SK-N-SH (cell line): ENCODE measurements at regions not wholly inside any gene's neighbourhood (a gene's known extent, or its start where the extent isn't known, plus 50 kb on each side); places are given as distances from the start of the nearest gene placed in this dataset.

Experiments
- CTCF ChIA-PET: fragments of 300-600, 350-600 bp; formaldehyde crosslinking; extraction: SDS; loops from one replicate; lab custom pipeline; 2021; lab: Yijun Ruan, JAX
- POLR2A ChIA-PET: fragments of 350-600 bp; sonication (Branson Sonifier 250); formaldehyde crosslinking; extraction: SDS; loops from one replicate; lab custom pipeline; 2020; ENCODE audit warnings: antibody characterized with exemption, inconsistent platforms; lab: Yijun Ruan, JAX
- DNase-seq: peaks from one replicate; pipeline ENCODE4 v3.0.0; 2012
- H2AFZ ChIP-seq: fragments of 200-600 bp; sonication (generic); 2 replicates; pipeline ENCODE4 v1.8.1; 2016; ENCODE audit warnings: antibody characterized with exemption, mild to moderate bottlenecking, low read depth
- H3F3A ChIP-seq: fragments of 200-600 bp; sonication (generic); replicated peaks from 2 replicates; pipeline ENCODE3; 2016; ENCODE audit warnings: antibody characterized with exemption, mild to moderate bottlenecking; ENCODE audit not compliant: insufficient read depth
- H3K27ac ChIP-seq, 2 experiments: fragments of 200-500 bp in 1 of 2; fragments of 200-600 bp in 1 of 2; sonication (Bioruptor generic) in 1 of 2; sonication (generic), shearing (Covaris generic) in 1 of 2; 2 replicates each; pipeline versions ENCODE4 v1.5.1 to v1.6.1; 2014 to 2016; ENCODE audit warnings: low read depth in 2 of 2, inconsistent platforms in 1 of 2, low read length in 1 of 2, mild to moderate bottlenecking in 1 of 2, mixed read lengths in 1 of 2
- H3K27me3 ChIP-seq: fragments of 200-600 bp; sonication (generic), shearing (Covaris generic); 2 replicates; pipeline ENCODE4 v1.6.1; 2016; ENCODE audit warnings: mixed run types; ENCODE audit not compliant: insufficient read depth
- H3K36me3 ChIP-seq, 2 experiments: fragments of 200-500 bp in 1 of 2; fragments of 200-600 bp in 1 of 2; sonication (Bioruptor generic) in 1 of 2; sonication (generic) in 1 of 2; replicated peaks in 1 of 2; 2 replicates each; pipeline versions ENCODE3 to v1.5.1; 2014 to 2016; ENCODE audit warnings: low read length in 1 of 2, mild to moderate bottlenecking in 1 of 2; ENCODE audit not compliant: insufficient read depth in 2 of 2, control insufficient read depth in 1 of 2
- H3K4me1 ChIP-seq, 2 experiments: fragments of 200-500 bp in 1 of 2; fragments of 200-600 bp in 1 of 2; sonication (Bioruptor generic) in 1 of 2; sonication (generic), shearing (Covaris generic) in 1 of 2; 2 replicates each; pipeline versions ENCODE4 v1.5.1 to v1.6.1; 2014 to 2016; ENCODE audit warnings: low read depth in 1 of 2, low read length in 1 of 2, mixed run types in 1 of 2; ENCODE audit not compliant: insufficient read depth in 2 of 2, control insufficient read depth in 1 of 2
- H3K4me2 ChIP-seq: fragments of 200-600 bp; sonication (generic), shearing (Covaris generic); 2 replicates; pipeline ENCODE4 v1.6.1; 2017; ENCODE audit warnings: mixed run types
- H3K4me3 ChIP-seq, 2 experiments: fragments of 200-500 bp in 1 of 2; fragments of 200-600 bp in 1 of 2; sonication (Bioruptor generic) in 1 of 2; sonication (generic), shearing (Covaris generic) in 1 of 2; 2 replicates each; pipeline versions ENCODE4 v1.5.1 to v1.8.1; 2014 to 2016; ENCODE audit warnings: low read depth in 2 of 2, inconsistent platforms in 1 of 2, low read length in 1 of 2, mild to moderate bottlenecking in 1 of 2, mixed read lengths in 1 of 2, moderate library complexity in 1 of 2
- H3K79me2 ChIP-seq: fragments of 200-600 bp; sonication (generic); 2 replicates; pipeline ENCODE4 v1.8.1; 2017; ENCODE audit warnings: mild to moderate bottlenecking; ENCODE audit not compliant: insufficient read depth
- H3K9ac ChIP-seq: fragments of 200-600 bp; sonication (generic); 2 replicates; pipeline ENCODE4 v1.6.1; 2017; ENCODE audit warnings: mixed run types
- H3K9me2 ChIP-seq: fragments of 200-600 bp; sonication (generic); 2 replicates; pipeline ENCODE4 v1.6.1; 2017; ENCODE audit warnings: mixed run types
- H3K9me3 ChIP-seq: fragments of 200-600 bp; sonication (generic); 2 replicates; pipeline ENCODE4 v1.6.1; 2017; ENCODE audit warnings: mixed run types, mild to moderate bottlenecking, moderate library complexity
- H4K20me1 ChIP-seq: fragments of 200-600 bp; sonication (generic); 2 replicates; pipeline ENCODE4 v1.6.1; 2017; ENCODE audit warnings: mild to moderate bottlenecking, mixed run types; ENCODE audit not compliant: insufficient read depth
- CTCF ChIP-seq: fragments of 200-600 bp; sonication (generic); IDR thresholded peaks from 2 replicates; pipeline ENCODE4 v1.6.1; 2017; ENCODE audit warnings: antibody characterized with exemption, mild to moderate bottlenecking, moderate library complexity
- EP300 ChIP-seq, 2 experiments: IDR thresholded peaks; 2 replicates each; pipeline versions ENCODE4 v1.4.0 to v1.6.1; 2012; ENCODE audit warnings: borderline replicate concordance in 1 of 2, low read depth in 1 of 2, low read length in 1 of 2
- FOXJ3 ChIP-seq: sonication (generic); formaldehyde crosslinking; IDR thresholded peaks from 2 replicates; pipeline ENCODE4 v1.5.1; 2020; ENCODE audit warnings: mild to moderate bottlenecking, missing genetic modification reagents
- MAX ChIP-seq: IDR thresholded peaks from 2 replicates; pipeline ENCODE4 v1.4.0; 2012; ENCODE audit warnings: low read depth
- NRF1 ChIP-seq: IDR thresholded peaks from 2 replicates; pipeline ENCODE4 v1.6.1; 2012; ENCODE audit warnings: low read depth, mild to moderate bottlenecking, low read length
- RAD21 ChIP-seq: IDR thresholded peaks from 2 replicates; pipeline ENCODE4 v1.6.1; 2012; ENCODE audit warnings: mild to moderate bottlenecking, low read length
- RXRA ChIP-seq: IDR thresholded peaks from 2 replicates; pipeline ENCODE4 v1.4.0; 2012; ENCODE audit warnings: low read depth, mild to moderate bottlenecking, borderline replicate concordance
- TEAD4 ChIP-seq: IDR thresholded peaks from 2 replicates; pipeline ENCODE4 v1.4.0; 2012; ENCODE audit warnings: mild to moderate bottlenecking, borderline replicate concordance; ENCODE audit not compliant: insufficient read depth
- WGBS: methylation state at CpG from one replicate; pipeline ENCODE4 v1.1.6; 2017; ENCODE audit warnings: low lambda C conversion rate; 5-methylcytosine and 5-hydroxymethylcytosine counted together
- TF ChIP-seq, protein P1 (sequence below): IDR thresholded peaks from 2 replicates; pipeline ENCODE4 v1.6.1; 2012; ENCODE audit warnings: mild to moderate bottlenecking, low read depth, low read length, moderate library complexity
- TF ChIP-seq, protein P2 (sequence below): IDR thresholded peaks from 2 replicates; pipeline ENCODE4 v1.4.0; 2012; ENCODE audit warnings: low read depth, borderline replicate concordance

DNA sequence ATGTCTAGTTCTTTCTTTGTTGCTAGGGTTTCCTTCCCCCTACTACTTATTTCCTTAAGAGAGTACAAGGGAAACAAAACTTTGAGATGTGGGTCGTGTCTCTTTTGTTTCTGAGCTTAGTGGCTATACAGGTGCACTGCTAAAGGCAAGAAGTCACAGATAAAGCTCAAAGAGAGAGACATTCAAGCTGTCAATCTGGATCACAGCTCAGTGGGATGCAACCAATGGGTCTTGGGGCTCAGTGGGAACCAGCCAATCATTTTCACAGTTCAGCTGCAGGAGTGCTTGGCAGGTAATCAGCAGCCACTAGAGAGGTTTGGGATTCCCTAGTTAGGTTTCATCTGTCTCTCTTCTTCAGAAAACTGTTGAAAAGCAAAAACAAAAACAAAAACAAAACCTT, 135.4 kb upstream of the SGCD start:
- H3K4me2 ChIP-seq, result no peak overlapping the region
- 17% methylated on average over 1 of the region's 1 CpG for WGBS
- H3K27me3 ChIP-seq, result no peaks in the 10 kb centered on the region
- no peaks in the 10 kb centered on the region for H3K9me2 ChIP-seq
- POLR2A ChIA-PET, result no interaction called here
- no peaks in the 10 kb centered on the region for H3K36me3 ChIP-seq
- no peak for DNase-seq
- H3K27ac ChIP-seq, result no peak overlapping the region
- CTCF ChIA-PET, result no interaction called here
- no peaks in the 10 kb centered on the region for H3K4me1 ChIP-seq
- no peak for TF ChIP-seq FOXJ3 (CRISPR knock-in tag)
- no peak overlapping the region for H3K4me3 ChIP-seq
- no peaks in the 10 kb centered on the region for H3F3A ChIP-seq
- no peaks in the 10 kb centered on the region for H4K20me1 ChIP-seq
- H3K79me2 ChIP-seq, result no peaks in the 10 kb centered on the region
- H2AFZ ChIP-seq, result no peak overlapping the region
- H3K9me3 ChIP-seq, result no peaks in the 10 kb centered on the region
- no peak overlapping the region for H3K9ac ChIP-seq

- H4K20me1 ChIP-seq, result no peaks in the 10 kb centered on the region
These were observed 129.8 kb upstream of the SGCD start for GRCh38 chr5:156197042-156197635.

More at GRCh38 chr5:156197042-156197635, 129.8 kb upstream of the SGCD start:
- POLR2A ChIA-PET, result no interaction called here
- CTCF ChIA-PET, result no interaction called here
- H3K9ac ChIP-seq, result no peak overlapping the region
- no peaks in the 10 kb centered on the region for H3K79me2 ChIP-seq
- WGBS, result 29% methylated on average over 3 of the region's 3 CpGs
- no peak overlapping the region for H3K4me2 ChIP-seq
- H3K9me3 ChIP-seq, result no peaks in the 10 kb centered on the region
- H3K27me3 ChIP-seq, result no peaks in the 10 kb centered on the region
- no peaks in the 10 kb centered on the region for H3K4me1 ChIP-seq
- H3K27ac ChIP-seq, result no peak overlapping the region
- H3F3A ChIP-seq, result no peaks in the 10 kb centered on the region
- no peak overlapping the region for H2AFZ ChIP-seq
- H3K9me2 ChIP-seq, result no peaks in the 10 kb centered on the region
- DNase-seq, result no peak
- TF ChIP-seq NRF1 (no peak), RXRA (no peak), TEAD4 (no peak), EP300 (IDR thresholded peaks at IDR 0.05; ENCODE audit: borderline replicate concordance in 1 of 2, low read depth in 1 of 2, low read length in 1 of 2) (no peak), CTCF (no peak), RAD21 (no peak), MAX (no peak)
- TF ChIP-seq, protein P1, sequence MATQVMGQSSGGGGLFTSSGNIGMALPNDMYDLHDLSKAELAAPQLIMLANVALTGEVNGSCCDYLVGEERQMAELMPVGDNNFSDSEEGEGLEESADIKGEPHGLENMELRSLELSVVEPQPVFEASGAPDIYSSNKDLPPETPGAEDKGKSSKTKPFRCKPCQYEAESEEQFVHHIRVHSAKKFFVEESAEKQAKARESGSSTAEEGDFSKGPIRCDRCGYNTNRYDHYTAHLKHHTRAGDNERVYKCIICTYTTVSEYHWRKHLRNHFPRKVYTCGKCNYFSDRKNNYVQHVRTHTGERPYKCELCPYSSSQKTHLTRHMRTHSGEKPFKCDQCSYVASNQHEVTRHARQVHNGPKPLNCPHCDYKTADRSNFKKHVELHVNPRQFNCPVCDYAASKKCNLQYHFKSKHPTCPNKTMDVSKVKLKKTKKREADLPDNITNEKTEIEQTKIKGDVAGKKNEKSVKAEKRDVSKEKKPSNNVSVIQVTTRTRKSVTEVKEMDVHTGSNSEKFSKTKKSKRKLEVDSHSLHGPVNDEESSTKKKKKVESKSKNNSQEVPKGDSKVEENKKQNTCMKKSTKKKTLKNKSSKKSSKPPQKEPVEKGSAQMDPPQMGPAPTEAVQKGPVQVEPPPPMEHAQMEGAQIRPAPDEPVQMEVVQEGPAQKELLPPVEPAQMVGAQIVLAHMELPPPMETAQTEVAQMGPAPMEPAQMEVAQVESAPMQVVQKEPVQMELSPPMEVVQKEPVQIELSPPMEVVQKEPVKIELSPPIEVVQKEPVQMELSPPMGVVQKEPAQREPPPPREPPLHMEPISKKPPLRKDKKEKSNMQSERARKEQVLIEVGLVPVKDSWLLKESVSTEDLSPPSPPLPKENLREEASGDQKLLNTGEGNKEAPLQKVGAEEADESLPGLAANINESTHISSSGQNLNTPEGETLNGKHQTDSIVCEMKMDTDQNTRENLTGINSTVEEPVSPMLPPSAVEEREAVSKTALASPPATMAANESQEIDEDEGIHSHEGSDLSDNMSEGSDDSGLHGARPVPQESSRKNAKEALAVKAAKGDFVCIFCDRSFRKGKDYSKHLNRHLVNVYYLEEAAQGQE, result no peak
- TF ChIP-seq, protein P2, sequence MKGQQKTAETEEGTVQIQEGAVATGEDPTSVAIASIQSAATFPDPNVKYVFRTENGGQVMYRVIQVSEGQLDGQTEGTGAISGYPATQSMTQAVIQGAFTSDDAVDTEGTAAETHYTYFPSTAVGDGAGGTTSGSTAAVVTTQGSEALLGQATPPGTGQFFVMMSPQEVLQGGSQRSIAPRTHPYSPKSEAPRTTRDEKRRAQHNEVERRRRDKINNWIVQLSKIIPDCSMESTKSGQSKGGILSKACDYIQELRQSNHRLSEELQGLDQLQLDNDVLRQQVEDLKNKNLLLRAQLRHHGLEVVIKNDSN, result no peak
- no peak overlapping the region for H3K4me3 ChIP-seq
- H3K36me3 ChIP-seq, result no peaks in the 10 kb centered on the region
